HT-29 (cell line): ENCODE measurements at regions not wholly inside any gene's neighbourhood (a gene's known extent, or its start where the extent isn't known, plus 50 kb on each side); places are given as distances from the start of the nearest gene placed in this dataset.

Source experiments
- DNase-seq: peaks from one replicate; pipeline ENCODE4 v3.0.0-alpha.2; 2015; ENCODE audit warnings: low spot score

DNA sequence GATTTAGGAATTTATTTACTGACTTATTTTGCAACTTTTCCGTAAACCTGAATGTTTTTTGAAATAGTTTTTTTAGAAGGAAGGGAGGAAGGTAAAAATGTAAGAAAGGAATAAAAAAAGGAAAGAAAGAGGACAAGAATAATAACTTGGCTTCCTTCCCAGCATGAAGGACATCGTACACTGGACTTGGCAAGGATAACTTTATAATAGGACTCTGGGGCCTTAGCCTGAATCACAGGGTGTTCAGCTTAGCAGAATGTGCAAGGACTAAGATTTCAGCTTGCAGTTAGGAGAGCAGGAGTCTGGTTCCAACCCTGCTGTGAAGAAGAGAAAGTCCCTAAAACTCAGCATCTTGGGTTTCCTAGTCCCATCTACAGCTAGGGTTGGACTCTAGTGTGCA is 1053.3 kb downstream of the VRK1 start:
- DNase-seq: no peak

GRCh38 chr14:97850886-97851285 is 1053.7 kb downstream of the VRK1 start:
- DNase-seq: no peak

- no peak for DNase-seq
Observed at GRCh38 chr14:97851428-97851995, 1054.3 kb downstream of the VRK1 start.

- DNase-seq: no peak
Observed at GRCh38 chr14:97854918-97855317, 1057.7 kb downstream of the VRK1 start.

DNA sequence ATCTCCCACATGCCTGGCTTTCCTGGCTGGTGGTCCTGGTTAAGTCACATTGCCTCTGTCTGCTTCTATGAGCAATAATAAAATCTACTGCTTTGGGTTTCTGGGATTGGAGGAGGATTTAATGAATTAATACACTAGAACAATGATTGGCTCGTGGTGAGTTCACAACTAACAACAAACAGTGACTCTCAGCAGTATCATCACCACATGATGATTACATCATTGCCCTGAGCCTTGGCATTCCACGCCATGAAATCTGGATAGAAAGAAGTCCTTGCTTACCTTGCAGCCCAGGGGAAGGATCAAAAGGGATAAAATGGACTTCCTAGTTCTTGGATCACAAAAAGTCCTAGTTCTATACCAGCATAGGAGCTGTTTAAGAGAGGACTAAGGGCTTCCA is 1069.0 kb downstream of the VRK1 start:
- no peak for DNase-seq

GRCh38 chr14:97866664-97867063 is 1069.5 kb downstream of the VRK1 start:
- DNase-seq: no peak

DNA sequence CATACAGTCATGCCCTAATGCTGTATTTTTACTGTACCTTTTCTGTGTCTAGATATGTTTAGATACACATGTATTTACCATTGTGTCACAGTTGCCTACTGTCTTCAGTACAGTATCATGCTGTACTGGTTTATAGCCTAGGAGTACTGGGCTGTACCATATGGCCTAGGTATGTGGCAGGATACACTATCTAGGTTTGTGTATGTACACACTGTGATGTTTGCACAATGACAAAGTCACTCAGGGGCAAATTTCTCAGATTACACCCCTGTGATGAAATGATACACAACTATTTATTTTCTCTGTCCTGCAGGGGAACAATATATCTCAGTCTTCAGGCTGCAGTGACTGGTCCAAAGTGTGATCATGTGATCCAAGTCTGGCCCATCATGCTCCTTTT is 1076.1 kb downstream of the VRK1 start:
- no peak for DNase-seq

- DNase-seq: no peak
Observed at GRCh38 chr14:97874394-97874793, 1077.2 kb downstream of the VRK1 start.

DNA sequence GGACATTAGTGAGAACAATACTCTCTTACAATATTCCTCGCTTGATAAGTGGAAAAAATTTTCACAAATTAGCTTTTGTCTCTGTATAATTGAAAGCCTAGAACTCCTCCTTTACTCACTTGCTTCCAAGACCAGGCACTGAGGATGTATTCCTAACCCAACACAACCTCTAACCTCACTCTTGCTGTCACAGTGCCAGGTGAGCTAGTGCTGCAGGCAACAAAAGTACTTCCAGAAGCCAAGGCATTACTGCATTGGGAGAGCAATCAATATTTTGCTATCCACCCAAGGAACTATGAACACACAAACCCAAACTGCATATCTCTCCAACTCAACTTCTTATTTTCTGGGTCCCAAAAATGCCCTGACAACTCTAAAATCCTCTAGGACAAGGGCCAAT is 1081.0 kb downstream of the VRK1 start:
- no peak for DNase-seq

DNA sequence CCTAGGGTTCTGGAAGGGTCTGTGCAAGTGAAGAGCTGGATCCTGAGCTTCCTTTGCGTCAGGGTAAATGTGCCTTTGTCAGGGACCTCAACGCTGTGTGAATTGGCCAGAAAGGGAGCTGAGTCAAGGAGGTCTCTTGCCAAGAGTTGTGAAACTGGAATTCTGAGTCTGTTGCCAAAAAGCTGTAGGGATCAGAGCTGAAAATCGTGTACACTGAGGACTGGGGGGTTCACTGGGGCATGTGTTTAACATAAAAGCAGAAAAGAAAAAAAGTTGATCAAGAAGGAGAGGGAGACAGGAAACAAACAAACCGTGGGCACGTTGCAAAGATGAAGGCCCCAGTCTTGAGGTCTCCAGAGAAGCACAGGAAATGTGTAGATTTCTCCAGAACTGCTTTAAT is 1081.5 kb downstream of the VRK1 start:
- no peak for DNase-seq

DNA sequence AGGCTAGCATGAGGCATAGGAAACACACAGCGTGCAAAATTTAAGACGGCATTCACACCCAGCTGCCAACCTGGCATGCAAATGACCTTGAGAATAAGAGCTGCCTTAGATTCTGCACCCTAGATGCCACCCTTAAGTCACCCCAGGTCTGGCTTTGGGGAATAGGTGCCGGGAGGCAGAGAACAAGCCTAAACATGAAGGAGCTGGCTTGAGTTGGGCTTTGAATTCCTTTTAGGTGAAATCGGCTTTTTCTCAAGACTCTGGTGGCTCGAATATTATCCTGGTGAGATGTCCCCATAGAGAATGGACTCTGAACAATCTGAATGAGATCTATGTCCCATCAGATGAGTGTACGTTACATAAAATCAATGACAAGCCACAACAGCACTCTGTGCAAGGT is 1090.5 kb downstream of the VRK1 start:
- no peak for DNase-seq

- DNase-seq: no peak
Observed at GRCh38 chr14:97888331-97888730, 1091.1 kb downstream of the VRK1 start.

- no peak for DNase-seq
Observed at GRCh38 chr14:97891515-97891914, 1094.3 kb downstream of the VRK1 start.

- no peak for DNase-seq
Observed at GRCh38 chr14:97894552-97894951, 1097.4 kb downstream of the VRK1 start.

DNA sequence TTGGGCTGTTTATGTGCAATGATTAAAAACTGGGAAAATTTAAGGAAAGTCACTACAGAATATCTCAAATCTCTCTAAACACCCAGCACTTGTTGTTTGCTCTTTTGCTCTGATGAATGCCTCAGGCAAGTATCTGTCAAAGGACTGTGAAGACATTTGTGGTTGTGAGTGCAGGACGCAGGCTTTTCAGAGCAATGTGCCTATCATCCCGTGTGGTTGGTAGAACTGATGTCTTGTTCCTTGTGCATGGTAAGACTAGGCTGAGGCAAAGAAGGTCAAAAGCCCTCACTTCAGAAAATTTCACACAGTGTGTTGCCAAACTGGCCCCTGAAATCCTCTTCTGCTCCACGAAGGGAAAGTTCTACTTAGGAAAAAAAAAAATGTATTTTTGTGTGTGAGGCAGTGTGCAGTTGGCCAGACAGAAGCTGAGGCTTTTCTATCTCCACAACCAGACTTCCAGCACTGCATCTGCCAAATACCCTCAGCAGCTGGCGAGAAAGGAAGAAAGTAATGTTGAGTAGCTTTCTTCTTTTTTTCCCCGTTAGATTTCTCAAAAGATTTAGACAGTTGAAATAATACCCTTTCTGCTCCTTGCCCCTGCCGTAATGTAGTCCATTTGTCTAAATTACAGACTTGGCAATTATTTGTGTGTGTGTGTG is 1103.1 kb downstream of the VRK1 start:
- no peak for DNase-seq

- DNase-seq: no peak
Observed at GRCh38 chr14:97902630-97903029, 1105.4 kb downstream of the VRK1 start.

- no peak for DNase-seq
Observed at GRCh38 chr14:97903821-97904220, 1106.6 kb downstream of the VRK1 start.

- DNase-seq: no peak
Observed at GRCh38 chr14:97912217-97912616, 1115.0 kb downstream of the VRK1 start.

DNA sequence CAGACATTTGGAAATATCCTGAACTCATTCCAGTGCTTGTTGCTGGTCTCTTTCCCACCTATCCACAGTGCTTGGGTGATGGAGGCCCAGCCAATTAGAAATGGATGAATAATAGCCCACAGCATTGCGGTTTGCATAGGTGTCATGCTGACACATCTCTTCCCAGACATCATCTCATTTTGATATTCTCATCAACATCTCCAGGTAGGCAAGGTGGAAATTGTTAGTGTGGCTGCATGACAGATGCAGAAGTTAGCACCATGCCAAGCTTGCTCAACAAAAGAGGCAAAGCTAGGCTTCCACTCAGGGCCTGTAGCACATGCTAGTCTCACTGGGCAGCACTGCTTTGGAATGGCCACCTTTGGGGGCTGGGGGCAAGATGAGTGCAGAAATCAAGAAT is 1118.9 kb downstream of the VRK1 start:
- no peak for DNase-seq

DNA sequence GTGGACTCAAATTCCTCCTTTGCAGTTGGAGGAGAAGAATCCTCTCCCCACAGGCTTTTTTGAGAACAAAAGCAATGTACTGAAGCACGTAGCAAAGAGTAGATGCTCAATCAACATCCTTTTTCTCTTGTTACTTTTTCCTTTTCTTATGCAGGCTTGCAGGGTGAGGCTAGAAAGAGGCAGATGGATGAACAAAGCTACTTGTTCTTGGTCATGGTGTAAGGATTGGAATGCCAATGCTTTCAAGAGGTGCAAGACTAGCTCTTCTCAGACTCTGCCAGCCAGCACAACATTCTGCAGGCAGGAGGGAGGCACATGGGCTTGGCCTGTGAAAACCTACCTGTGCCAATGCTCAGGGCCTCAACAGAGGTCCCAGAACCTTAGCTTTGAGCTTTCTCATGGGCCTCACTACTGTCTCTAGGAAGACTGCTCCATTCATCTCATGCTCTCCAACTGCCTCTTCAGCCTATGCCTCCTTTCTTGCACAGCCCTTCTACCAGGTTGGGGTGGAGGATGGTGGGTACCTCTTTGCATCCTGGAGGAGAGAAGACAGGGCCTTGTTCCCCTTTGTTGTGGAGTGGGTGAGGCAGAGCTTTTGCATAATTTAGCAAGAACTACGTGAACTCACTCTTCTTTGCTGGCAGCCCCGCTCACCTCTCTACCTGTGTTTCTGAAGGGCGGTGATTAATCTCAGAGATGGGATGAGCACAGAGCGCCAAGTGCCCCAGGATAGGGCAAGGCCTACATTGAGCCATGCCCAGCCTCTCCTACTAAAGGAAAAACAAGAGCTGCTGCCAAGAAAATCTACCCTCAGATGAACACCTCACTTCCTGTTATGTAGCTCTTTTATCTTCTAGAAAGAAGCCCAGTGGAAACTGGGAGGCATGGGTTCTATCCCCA is 1119.7 kb downstream of the VRK1 start:
- no peak for DNase-seq

GRCh38 chr14:97920201-97920600 is 1123.0 kb downstream of the VRK1 start:
- DNase-seq: no peak

DNA sequence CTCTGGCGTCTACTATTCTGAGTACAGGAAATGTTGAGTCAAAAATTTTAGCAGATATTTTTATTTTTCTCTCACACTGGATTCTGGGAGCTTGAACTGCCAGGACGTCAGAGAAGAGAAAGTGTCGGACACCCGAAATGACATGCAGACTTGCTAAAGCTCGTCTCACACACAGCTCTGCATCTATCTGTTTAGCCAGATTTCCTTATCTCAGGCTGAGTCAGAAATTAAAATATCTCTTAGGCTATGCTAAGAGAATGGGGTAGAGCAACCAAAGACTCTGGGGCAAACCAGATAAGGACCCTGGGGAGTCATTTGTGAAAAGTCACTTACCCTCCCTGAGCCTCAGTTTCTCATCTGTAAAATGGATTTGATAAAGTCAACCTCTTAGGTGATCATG is 1124.1 kb downstream of the VRK1 start:
- no peak for DNase-seq
